ENCODE measurements at regions not wholly inside any gene's neighbourhood (a gene's known extent, or its start where the extent isn't known, plus 50 kb on each side); places are given as distances from the start of the nearest gene placed in this dataset.
"Not testable (repeated sequence)": the region's sequence is repeated elsewhere in the genome, so short reads cannot be mapped to it uniquely, and the experiment has no call there.

GRCh38 chr5:82901281-82901888 lies 175.8 kb downstream of the TMEM167A start:
- no peak for DNase-seq

GRCh38 chr5:82894716-82895115 lies 182.5 kb downstream of the TMEM167A start:
- DNase-seq = peak in 1 of 58 donors; percentile 3

- no peak for DNase-seq
Measured at GRCh38 chr5:82889088-82889487, 188.1 kb downstream of the TMEM167A start.

DNA sequence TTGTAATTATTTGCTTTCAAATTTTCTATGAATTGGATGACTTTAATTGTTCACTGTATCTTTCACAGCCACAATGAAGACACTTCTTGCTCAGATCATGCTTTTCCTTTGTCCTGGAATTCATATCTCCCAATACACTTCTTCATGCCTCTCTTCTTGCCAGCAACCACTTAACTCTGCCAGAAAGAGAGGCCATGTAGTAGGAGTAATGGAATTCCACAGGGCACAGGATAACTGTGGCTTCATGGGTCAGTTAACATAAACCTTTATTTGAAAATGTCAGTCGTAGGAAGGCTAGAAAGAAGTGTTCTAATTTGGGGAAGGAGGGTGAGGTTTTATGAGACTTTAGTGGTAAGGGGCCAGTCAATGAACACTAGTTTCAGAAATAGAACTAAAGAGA lies 190.3 kb downstream of the TMEM167A start:
- DNase-seq = no peak

DNA sequence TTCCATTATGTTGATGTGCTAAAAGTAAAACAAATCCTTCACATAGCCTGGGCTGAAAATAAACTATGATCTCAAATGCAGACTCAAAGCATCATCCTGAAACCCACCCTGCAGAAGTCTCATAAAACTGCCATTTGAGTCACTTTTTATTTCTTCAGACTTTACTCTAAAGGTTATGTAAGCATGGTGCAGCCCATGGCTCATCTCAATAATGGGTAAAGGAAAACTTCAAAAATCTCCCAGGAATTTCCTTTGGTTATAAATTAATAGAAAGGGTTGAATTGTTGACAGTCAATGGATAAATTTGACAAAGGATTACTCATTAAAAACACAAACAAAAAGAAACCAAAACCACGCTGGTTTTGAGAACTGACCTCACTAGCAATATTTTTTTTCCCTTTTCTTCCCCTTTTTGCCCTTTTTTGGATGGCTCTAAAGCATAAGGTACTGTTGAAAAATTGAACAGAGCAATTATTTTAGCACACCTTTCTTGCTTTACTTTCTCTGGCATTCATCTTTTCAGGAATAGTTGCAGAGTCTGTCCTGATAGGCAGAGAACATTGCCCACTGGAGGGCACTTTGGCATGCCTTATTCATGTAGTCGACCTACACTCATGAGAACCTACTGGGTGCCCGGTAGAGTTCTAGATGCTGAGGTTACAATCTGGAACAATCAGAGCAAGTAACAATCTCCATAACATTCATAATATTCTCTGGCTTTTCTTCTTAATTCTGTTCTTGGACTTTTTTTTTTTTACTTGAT lies 191.4 kb downstream of the TMEM167A start:
- DNase-seq = peak in 5 of 58 donors; percentile 1 to 23 (median 14)

GRCh38 chr5:82884821-82885471 lies 192.2 kb downstream of the TMEM167A start:
- DNase-seq = no peak

- DNase-seq = no peak
Measured at GRCh38 chr5:82882316-82882715, 194.9 kb downstream of the TMEM167A start.

DNA sequence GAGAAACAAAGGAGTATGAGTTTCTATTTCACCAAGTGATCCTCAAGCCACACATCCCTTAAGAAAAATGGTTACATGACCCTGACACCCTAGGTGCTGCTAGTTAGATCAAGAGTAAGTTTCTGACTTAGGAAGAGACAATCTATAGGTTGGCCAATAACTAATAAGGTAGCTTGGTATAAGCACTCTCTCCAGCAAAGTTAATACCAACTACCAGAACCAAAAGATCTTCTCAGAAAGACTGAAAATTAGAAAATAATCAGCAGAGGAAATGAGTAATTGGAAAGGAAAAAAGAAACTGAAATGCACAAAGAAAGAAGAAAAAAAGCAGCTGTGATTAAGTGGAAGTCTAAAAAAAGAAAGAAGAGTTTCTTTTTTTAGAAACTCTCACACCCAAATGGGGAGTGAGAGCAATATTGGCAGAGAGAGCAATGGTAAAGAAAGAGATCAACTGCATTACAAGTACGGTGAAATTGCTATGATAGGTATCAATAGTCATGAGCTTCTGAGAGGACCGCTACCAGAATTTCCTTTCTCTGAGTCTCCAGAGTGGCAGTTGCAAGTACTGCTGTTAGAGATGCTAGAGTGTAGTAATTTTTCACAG lies 195.5 kb downstream of the TMEM167A start:
- DNase-seq = no peak

GRCh38 chr5:82879089-82879488 lies 198.1 kb downstream of the TMEM167A start:
- no peak for DNase-seq

DNA sequence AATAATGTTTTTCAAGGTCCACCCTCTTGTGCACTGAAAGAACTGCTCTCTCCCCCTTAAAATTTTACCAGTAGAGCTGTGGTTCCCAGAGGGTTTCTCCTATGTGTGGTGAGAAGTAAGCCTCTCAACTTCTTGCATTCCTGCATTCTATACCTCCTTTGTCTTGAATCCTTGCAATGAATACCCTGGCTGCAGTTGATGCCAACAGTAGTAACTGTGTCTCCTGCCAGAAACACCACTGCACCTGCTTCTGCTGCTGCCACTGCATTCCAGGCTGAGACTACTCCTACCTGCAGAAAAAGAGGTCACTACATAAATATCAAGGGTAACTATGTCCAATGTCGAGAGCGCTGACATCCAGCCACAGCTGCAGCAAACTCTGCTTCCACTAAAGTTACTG lies 203.7 kb downstream of the TMEM167A start:
- DNase-seq = no peak

DNA sequence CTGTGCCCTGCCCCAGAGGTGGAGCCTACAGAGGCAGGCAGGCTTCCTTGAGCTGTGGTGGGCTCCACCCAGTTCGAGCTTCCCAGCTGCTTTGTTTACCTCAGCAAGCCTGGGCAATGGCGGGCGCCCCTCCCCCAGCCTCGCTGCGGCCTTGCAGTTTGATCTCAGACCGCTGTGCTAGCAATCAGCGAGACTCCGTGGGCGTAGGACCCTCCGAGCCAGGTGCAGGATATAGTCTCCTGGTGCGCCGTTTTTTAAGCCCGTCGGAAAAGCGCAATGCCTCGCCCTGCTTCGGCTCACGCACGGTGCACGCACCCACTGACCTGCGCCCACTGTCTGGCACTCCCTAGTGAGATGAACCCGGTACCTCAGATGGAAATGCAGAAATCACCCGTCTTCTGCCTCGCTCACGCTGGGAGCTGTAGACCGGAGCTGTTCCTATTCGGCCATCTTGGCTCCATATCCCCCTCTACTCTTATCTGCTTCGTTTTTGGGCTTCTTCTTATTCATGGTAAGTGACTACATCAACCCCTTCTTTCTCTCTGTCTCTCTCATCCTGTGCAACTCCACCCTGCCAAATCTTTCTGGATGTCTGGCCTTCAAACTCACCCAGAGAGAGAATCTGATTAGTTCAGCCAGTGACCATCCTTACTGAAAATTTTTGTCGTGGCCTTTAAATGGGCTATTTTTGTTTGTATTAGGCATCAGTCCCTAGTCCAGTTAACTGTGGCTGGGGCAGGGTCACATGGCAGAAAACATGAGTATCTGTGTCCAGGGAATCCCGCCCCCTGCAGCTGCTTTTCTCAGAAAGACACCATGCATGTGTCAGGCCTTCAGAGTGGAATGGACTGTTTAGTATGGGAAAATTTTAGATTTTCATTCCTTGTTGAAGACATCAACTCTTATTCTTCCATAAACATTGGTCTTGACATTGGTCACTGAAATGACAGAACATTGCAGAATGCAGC lies 204.6 kb downstream of the TMEM167A start:
- DNase-seq = not testable (repeated sequence)

DNA sequence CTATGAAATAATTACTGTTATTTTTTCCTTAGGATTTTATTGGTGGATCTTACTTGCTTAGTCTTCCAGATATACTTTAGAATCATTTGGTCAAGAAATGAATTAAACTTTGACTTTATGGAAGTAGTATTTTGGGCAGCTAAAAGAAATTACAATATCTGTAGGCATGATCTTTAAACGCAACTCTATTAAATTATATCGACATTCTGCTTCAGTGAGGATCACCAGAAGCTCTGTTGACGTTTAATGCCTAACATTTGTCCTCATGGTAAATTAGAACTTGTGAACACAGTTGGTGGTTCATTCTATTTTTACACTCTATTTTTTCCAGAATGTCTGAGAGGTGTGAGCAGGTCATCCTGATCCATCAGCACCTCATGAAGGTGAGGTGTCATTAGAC lies 211.6 kb downstream of the TMEM167A start:
- no peak for DNase-seq

DNA sequence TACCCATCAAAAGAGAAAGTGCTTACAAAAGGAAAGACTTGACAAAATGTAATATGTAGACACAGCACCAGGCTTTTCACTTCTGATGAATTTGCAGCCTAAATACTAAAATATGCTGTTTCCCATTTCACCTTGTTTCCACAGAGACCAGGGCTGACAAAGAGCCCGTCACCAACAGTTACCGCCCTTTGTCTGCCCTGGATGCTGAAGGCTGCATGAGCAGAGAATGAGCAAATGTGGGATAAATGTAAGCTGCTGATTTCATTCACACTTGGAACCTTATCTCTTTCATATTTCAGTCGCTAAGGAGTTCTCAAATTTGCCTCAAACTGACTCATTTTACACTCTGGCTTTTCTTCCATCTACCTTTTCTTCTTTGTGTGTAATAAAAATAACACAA lies 213.9 kb downstream of the TMEM167A start:
- DNase-seq = peak in 1 of 58 donors; percentile 6

DNA sequence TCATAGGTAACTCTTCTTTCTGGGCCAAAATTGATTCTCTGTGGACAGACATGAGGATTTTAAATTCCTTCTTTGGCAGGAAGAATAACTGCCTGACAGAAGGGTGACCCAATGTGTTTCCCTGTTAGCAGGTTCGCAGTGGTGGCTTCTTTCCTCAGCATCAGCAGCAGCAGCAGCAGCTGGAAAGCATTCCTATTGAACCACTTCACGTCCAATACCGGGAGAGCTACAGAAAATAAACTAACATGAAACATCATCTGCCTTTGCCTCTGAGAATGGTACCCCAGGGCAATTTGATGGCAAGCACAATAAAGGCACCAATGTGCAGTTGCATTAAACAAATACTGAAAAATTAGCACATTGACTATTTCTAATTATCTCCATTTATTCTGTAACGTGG lies 214.5 kb downstream of the TMEM167A start:
- DNase-seq = no peak

GRCh38 chr5:82862261-82862660 lies 214.9 kb downstream of the TMEM167A start:
- DNase-seq = peak in 6 of 58 donors; percentile 5 to 27 (median 10)

DNA sequence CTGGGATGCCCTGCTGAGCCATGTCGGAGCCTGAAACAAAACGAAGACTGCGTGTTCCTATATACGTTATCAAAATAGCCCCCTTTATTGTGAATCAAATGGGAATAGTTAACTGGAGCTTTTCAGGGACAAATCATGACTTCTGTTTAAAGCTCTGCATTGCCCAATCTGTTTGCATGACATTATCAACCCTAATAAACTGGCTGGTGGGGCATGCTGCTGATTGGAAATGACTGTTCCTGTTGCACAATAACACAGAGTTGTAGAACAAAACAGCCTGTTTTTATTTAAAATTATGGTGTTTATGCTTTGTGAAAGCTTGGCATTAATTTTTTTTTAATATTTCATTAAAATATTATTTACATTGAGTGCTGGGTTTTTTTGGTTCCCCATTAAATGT lies 215.5 kb downstream of the TMEM167A start:
- peak in 1 of 58 donors; percentile 8 for DNase-seq

GRCh38 chr5:82859451-82860140 lies 217.6 kb downstream of the TMEM167A start:
- peak in 6 of 58 donors; percentile 3 to 35 (median 15) for DNase-seq

- no peak for DNase-seq
Measured at GRCh38 chr5:82858151-82859025, 218.8 kb downstream of the TMEM167A start.
